Skeletal muscle cell (primary cell): ENCODE measurements at regions not wholly inside any gene's neighbourhood (a gene's known extent, or its start where the extent isn't known, plus 50 kb on each side); places are given as distances from the start of the nearest gene placed in this dataset.

ENCODE experiments used
- DNase-seq: peaks from one replicate; pipeline ENCODE4 v3.0.0-alpha.2; 2010; ENCODE audit warnings: low read depth
- H3K4me3 ChIP-seq: 2 replicates; pipeline ENCODE4 v1.5.1; 2011; ENCODE audit warnings: low read depth, mild to moderate bottlenecking, control low read depth, low read length, moderate library complexity

- DNase-seq = no peak
- no peak overlapping the region for H3K4me3 ChIP-seq
These were observed 67.2 kb downstream of the CEBPB start for GRCh38 chr20:50257860-50258259.

GRCh38 chr20:50258790-50259483 is 68.3 kb downstream of the CEBPB start:
- no peak overlapping the region for H3K4me3 ChIP-seq
- no peak for DNase-seq

- no peak for DNase-seq
- no peak overlapping the region for H3K4me3 ChIP-seq
These were observed 69.3 kb downstream of the CEBPB start for GRCh38 chr20:50259705-50260478.

GRCh38 chr20:50260479-50261221 is 70.0 kb downstream of the CEBPB start:
- DNase-seq = no peak
- H3K4me3 ChIP-seq = no peak overlapping the region

- H3K4me3 ChIP-seq = no peak overlapping the region
- no peak for DNase-seq
These were observed 71.0 kb downstream of the CEBPB start for GRCh38 chr20:50261471-50262212.

- H3K4me3 ChIP-seq = no peak overlapping the region
- no peak for DNase-seq
These were observed 73.2 kb downstream of the CEBPB start for GRCh38 chr20:50263831-50264230.

- H3K4me3 ChIP-seq = no peak overlapping the region
- DNase-seq = no peak
These were observed 74.0 kb downstream of the CEBPB start for GRCh38 chr20:50264534-50265145.

- H3K4me3 ChIP-seq = no peak overlapping the region
- no peak for DNase-seq
These were observed 74.8 kb downstream of the CEBPB start for GRCh38 chr20:50265245-50265946.

GRCh38 chr20:50266293-50267040 is 75.8 kb downstream of the CEBPB start:
- DNase-seq = no peak
- H3K4me3 ChIP-seq = no peak overlapping the region

- no peak overlapping the region for H3K4me3 ChIP-seq
- DNase-seq = no peak
These were observed 76.6 kb downstream of the CEBPB start for GRCh38 chr20:50267041-50267865.

- H3K4me3 ChIP-seq = no peak overlapping the region
- DNase-seq = no peak
These were observed 77.2 kb downstream of the CEBPB start for GRCh38 chr20:50267866-50268219.

GRCh38 chr20:50269091-50270033 is 78.7 kb downstream of the CEBPB start:
- H3K4me3 ChIP-seq = no peak overlapping the region
- DNase-seq = no peak

- H3K4me3 ChIP-seq = no peak overlapping the region
These were observed 79.4 kb downstream of the CEBPB start for GRCh38 chr20:50270034-50270395.

GRCh38 chr20:50270569-50270968 is 79.9 kb downstream of the CEBPB start:
- no peak overlapping the region for H3K4me3 ChIP-seq
- no peak for DNase-seq

More at GRCh38 chr20:50270034-50270395, 79.4 kb downstream of the CEBPB start:
- no peak for DNase-seq

- no peak for DNase-seq
- no peak overlapping the region for H3K4me3 ChIP-seq
These were observed 80.5 kb downstream of the CEBPB start for GRCh38 chr20:50271176-50271575.

GRCh38 chr20:50271612-50272011 is 81.0 kb downstream of the CEBPB start:
- DNase-seq = no peak
- no peak overlapping the region for H3K4me3 ChIP-seq
